HG03571 (cell line): ENCODE measurements at regions not wholly inside any gene's neighbourhood (a gene's known extent, or its start where the extent isn't known, plus 50 kb on each side); places are given as distances from the start of the nearest gene placed in this dataset.
"Not testable (repeated sequence)": the region's sequence is repeated elsewhere in the genome, so short reads cannot be mapped to it uniquely, and the experiment has no call there.

ENCODE experiments used
- ATAC-seq: cut with Tn5 transposase; IDR thresholded peaks from one replicate; pipeline ENCODE4 v1.9.1; 2021; ENCODE audit not compliant: unreplicated experiment

DNA sequence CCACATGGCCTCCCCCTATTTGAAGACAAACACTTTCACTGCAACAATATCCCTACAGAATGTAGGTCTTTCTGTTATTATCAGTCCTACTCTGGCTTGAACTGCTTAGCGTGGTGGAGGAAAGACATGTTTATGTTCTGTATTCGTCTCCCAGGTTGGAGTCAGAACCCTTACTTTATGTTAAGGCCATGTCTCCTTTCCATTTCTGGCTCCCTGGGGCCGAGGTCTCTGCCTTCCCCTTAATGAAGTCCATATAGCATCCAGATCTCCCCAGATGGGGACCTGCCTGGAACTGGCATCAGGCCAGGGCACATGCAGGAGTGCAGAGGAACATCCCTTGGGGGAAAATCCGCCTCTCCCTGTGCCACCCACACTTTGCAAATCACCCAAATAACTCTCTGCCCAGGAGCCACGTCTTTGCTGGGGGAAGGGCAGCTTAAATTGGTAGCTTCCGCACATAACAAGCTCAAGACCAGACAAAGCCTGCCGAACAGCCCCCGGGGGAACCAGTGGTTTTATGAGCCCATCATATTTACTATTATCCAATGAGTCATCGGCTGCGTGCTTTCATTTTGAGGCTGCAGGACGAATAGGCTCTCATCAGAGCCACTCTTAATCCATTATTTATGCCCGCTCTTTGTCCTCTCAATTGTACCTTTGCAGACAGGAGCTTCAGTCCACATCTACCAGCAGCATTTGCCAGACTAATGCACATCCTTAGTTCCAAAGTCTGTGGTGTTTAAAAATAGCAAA lies 237.0 kb downstream of the UACA start:
- ATAC-seq: no peak

DNA sequence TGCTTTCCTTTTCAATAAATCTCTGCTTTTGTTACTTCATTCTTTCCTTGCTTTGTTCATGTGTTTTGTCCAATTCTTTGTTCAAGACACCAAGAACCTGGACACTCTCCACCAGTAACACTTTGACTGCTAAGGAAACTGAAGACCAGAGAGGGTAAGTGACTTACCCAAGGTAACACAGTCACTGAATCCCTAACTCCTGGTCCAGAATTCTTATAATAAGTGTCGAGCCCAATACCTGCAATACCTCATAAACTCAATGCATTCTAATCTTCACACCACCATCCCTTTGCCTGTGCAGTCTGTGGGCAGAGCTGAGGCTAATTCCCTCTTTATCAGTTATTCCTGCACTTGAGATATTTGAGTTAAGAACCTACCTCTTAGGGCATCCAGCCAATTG lies 237.8 kb downstream of the UACA start:
- ATAC-seq: no peak

DNA sequence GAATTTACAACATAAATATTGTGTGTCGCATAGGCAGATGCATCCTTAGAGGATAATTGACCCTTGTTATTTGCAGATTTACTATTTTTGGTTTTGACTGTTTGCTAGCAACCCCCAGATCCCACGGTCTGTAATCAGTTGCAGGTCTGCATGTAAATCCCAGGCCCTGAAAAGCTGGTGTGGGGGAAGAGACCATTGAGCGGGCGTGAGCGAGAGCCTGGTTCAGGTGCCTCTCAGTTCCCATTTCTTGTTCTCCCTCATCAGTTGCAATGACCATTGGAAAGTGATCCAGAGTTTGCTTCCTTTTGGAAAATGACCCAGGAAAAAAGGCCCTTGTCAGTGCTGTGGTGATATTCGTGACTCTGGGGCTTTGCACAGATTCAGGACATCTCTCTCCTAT lies 238.9 kb downstream of the UACA start:
- ATAC-seq: no peak

DNA sequence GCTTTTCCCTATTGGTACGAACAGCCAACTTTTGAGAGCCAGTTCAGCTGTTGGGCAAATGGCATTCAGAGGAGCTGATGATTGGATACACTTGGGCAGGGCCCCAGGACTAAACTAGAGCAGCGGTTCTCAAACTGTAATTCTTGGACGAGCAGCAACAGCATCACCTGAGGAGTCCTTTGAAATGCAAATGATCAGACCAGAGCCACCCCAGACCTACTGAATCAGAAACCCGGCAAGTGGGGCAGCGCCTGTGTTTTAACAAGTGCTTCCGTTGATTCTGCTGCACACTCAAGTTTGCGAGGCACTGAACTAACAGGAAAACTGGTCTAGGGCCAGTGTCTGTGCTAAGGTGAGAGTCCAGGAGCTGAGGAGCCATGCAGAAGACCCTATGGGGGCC lies 239.7 kb downstream of the UACA start:
- ATAC-seq: no peak

DNA sequence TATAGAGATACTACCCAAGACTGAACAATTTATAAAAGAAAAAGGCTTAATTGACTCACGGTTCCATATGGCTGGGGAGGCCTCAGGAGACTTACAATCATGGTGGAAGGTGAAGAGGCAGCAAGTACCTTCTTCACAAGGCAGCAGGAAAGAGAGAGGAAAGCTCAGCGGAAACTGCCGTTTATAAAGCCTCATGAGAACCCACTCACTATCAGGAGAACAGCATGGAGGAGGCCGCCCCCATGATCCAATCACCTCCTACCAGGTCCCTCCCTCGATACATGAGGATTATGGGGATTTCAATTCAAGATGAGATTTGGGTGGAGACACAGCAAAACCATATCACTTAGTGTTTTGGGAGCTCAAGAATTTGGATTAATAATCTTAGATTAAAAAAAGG lies 240.2 kb downstream of the UACA start:
- no peak for ATAC-seq

DNA sequence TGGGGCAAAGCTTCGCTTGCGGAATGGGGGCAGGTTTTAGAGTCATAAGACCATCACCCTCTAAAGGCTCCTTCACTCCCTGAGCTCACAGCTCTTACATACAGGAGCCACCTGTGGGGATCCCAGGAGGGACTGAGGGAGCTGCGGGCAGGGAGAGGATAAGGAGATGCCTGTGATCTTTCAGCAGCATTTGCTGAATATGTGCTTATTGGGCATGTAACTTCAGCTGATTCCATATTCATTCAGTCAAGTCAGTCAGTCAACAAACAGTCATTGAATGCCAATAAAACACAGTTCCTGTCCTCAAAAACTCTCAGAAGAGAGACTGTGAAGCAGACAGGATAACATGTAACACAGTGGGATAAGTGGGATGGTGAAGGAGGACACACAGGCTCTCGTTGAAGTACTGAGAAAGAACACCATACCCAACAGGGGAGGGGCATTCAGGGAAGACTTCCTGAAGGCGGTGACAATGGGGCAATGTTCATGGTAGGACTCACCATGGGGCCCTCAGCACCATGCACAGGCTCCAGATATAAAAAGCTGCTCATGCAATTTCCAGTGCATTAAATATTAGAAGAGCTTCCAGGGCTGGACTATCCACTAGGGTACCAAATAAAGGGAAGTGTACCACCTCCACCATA lies 240.9 kb downstream of the UACA start:
- no peak for ATAC-seq

DNA sequence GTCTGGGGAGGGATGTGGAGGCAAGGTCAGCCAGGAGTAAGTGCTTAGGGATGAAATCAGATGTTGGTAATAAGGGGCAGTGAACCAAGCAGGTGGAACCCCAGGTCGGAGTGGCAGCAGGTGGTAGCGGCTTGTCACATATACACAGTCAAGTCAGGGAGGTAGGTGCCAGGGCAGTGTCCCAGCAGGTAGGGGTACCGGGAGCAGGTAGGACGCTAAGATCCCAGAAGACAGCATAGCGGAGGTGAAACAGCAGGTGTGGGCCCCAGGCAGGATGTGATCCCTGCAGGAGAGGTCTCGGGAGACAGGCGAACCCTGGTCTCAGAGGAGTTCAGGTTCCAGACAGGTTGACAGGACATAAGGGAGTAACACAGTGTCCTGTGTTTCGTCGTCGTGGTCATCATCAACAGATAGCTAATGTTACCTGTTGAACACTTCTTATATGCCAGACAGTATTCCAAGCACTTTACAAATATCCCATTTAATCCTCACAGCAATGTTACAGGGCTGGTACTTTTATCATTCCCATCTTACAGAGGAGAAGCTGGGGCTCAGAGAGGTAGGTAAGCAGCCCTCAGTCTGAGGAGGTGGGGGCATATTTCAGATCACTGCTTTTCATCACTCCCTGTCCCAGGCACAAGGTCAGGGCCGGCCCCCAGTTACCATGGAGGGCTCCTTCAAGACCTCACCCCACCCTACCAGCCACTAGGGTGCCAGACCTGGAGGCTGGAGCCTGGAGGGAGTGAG lies 241.6 kb downstream of the UACA start:
- ATAC-seq: no peak

DNA sequence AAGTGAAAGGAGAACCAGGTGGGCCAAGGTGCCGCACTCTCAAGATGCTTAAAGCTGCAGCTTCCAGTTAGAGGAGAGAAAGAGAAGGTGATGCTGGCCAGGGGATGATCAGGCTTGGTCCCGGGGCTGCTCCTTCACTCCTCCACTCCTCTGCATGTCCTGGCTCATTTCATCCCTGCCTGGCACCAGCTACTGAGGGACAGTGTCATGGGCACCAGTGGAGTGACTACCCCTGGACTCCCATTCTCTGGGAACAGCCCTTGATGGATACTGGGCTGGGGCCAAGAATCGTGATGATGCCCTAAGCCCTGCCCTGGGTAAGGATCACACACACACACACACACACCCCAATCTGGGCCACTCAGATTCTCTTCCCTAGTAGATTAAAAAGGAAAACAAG lies 243.7 kb downstream of the UACA start:
- ATAC-seq: no peak

DNA sequence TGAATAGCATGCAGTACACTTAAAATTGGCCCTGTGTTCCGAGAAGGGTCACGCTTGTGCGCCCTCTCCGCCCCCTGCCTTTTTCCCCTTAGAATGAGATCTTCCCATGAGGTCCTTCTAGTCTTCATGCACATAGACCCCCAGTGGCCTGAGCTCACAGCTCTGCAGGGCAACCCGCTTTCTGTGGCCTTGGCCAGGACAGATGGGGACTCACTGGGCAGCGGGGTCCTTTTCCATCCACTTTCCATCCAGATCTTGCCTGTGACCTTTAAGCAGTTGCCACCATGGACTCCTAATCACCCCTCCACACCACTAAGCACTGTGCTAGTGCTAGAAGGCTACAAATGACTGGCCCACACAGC lies 244.4 kb downstream of the UACA start:
- ATAC-seq: no peak

DNA sequence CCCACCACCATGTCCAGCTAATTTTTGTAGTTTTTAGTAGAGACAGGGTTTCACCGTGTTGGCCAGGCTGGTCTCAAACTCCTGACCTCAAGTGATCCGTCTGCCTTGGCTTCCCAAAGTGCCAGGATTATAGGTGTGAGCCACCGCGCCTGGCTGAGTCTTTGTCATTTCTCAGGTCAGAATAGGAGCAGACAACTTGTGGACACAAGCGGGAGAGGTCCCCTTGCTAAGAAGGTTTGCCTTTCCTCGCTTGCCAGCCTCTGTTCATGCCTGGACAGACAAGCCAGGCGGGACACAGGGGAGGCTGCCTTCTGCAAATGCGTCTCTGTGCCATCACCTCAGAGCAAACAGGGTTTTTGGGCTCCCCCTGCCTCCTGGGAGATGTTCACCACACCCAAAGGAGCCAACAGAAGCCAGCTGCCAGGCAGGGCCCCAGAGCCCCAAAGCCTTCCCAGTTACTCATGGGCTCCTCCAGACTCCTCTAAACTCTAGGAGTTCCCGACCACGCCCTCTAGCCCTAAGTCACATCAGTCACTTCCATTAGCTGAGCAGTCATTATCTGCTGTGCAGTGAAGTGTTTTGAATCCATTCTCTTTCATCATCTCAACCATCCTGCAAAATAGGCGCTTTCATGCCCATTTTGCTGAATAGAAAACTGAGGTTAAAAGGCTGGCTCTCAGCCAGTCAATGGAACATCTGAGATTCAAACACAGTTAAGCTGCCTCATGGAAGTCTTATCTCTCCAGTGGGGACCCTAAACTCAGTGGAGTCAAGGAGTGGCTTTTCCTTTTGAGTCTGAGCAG lies 245.0 kb downstream of the UACA start:
- ATAC-seq: no peak

DNA sequence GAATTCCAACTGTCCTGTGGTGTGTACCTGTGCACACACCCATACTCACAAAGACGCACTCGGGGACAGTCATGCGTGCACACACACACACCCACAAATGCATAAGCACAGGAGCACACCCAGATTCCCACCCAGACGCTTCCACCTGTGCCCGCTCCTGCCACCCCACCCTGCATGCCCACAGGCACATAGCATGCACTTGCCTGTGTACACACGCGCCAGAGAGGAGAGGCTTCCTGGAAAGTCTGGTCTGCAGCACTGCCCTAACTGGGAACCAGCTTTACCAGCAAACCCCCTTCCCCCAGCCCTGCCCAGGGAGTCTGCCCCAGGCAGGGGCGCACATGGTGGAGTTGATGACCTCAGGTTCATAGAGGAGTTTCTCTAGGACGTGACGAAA lies 246.2 kb downstream of the UACA start:
- no peak for ATAC-seq

DNA sequence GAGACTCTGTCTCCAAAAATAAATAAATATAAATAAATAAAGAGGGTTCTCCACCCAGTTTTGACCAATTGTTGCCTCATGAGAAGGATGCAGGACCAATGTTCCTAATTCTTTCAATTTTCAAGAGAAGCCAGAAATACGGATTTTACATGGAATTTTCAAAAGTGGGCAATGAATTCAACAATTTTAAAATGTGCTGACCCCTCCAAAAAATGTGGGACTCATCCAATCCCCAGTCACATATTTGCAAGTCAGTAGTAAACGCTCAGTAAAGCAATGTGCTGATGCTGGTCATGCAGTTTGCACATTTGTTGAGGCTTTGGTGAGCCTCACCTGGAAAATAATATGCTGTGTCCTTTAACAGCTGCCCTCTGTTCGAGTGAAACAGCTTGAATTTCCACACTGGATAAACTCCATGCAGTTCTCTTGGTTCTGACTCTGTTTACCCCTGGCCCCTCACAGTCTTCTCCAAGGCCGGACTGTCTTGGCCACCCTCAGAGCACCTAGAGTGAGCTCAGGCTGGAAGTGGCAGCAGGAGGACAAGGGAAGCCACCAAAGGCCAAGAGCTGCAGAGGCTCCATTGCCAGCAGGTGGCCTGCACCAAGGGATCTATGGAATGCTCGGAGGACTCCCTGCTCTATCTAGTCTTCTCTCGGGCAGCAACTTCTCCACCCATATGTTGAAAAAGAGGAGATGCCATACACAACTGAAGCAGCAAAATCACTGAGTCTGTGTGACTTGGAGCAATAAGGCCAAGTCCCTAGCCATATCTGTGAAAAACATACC lies 246.8 kb downstream of the UACA start:
- no peak for ATAC-seq

DNA sequence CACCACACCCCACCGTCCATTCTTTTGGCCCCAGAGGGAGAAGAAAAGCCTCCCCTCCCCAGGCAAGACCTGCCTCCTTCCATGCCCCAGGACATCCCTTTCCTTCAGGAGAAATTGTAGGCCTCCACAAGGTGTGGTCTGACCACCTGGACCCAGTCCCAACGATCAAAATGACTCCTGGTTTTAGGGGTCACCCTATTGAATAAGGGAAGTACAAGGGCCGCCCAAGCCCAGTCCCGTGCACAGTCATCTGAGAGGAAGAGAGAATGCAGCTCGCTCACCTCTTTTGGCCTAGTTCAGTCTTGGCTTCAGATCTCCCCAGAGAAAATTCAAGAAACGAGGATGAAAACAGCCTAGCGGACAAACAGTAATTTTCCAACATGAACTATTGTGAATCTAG lies 249.1 kb downstream of the UACA start:
- no peak for ATAC-seq

DNA sequence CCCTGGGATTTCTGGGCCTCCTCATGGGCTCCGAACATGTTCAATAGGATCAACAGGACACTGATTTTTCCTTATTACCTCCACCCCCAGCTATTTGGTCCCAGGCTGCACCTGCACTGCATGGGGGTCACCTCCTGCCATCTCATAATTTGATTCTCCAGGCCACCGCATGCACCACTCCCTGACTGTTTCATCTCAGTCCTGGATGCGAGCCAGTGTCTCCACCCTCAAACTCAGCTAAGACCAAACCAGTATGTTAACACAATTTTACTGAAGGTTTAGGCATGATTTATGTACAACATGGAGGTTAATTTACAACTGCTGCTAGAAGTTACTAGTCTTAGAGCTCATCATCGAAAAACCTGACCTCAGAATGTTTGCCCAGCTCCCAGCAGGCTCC lies 249.5 kb downstream of the UACA start:
- ATAC-seq: no peak

DNA sequence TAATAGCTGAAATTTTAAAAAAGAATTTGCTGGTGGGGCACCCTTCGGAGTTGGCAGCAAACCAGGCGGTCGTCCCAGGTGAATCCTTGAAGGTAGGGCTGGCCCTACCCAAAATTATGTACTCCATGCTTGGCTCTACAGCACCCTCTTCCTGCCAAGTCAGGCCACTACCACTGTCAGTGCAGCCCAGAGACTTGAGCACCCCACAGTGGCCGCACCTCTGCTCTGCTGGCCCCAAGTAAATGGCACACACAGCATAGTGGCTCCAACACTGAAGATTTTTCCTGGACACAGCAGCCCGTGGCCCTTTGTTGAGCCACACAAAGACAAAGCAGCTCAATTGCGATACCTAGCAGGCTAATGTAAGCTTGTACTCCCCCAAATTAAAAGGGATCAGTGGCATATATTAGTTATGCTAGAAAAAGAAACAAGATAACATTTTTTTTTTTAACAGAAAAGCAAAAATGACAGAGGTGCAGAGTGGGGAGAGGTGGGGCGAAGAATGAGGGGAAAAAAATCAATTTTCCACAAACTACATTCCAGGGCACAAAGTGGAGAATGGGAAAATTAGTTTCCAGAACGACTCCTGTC lies 250.5 kb downstream of the UACA start:
- peak; percentile 74 for ATAC-seq

DNA sequence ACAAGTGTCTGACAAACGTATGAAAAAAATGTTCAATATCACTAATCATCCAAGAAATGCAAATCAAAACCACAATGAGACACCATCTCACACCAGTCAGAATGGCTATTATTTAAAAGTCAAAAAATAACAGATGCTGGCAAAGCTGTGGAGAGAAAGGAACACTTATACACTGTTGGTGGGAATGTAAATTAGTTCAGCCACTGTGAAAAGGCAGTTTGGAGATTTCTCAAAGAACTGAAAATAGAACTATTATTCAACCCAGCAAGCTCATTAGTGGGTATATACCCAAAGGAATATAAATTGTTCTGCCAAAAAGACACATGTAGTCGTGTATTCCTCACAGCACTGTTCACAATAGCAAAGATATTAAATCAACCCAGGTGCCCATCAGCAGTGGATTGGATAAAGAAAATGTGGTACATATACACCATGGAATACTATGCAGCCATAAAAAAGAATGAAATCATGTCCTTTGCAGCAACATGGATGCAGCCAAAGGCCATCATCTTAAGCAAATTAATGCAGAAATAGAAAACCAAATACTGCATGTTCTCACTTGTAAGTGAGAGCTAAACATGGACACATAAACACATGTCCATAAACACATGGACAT lies 251.3 kb downstream of the UACA start:
- not testable (repeated sequence) for ATAC-seq

DNA sequence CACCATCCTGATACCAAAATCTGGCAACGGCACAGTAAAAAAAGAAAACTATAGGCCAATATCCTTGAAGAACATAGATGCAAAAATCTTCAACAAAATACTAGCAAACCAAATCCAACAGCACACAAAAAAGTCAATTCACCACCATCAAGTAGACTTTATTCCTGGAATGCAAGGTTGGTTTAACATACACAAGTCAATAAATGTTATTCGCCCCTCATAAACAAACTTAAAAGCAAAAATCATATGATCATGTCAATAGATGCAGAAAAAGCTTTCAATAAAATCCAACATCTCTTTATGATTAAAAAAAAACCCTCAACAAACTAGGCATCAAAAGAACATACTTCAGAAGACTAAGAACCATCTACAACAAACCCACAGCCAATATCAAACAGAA lies 252.9 kb downstream of the UACA start:
- ATAC-seq: no peak

DNA sequence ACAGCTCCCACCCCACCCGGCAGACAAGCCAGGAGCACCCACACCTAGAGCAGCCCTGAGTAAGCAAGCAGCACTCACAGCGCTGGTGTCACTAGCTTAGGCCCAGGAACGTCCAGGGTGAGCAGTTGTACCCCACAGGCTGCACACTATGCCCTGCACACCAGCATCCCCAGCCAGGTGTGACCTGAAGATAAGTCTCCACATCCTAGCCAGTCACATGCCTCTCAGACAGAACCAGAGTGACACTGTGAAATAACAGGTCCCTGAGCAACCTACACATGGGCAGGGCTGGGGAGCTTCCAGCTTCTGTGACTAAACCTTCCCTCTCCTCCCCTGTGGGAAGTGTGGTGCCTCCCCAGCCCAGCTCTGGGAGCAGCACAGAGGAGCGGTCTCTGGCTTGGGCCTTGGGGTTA lies 253.6 kb downstream of the UACA start:
- no peak for ATAC-seq

DNA sequence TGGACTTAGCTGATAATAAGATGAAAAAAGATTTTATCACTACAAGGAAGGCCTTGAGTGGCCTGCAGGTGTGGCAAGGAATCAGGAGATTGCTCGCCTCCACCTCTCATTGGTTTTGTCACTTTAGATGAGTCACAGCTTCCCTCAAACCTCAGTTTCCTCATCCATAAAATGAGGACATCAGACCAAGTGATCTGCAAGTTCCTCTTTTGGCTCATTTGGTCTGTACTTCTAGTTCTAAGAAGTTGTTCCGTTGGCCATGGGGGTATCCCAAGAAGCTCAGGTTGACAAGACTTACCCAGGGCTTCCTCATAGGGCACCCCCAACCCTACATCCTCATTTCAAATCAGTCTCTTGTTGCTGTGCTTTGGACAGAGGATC lies 254.1 kb downstream of the UACA start:
- no peak for ATAC-seq
